Panc1 (cell line): ENCODE measurements at regions not wholly inside any gene's neighbourhood (a gene's known extent, or its start where the extent isn't known, plus 50 kb on each side); places are given as distances from the start of the nearest gene placed in this dataset.

Source experiments
- ATAC-seq: fragments of 200-7000 bp; cut with Tn5 transposase; 2 replicates; pipeline ENCODE4 v1.9.1; 2020; ENCODE audit warnings: mild to moderate bottlenecking, moderate library complexity
- BruUV-seq: library from RNA; stranded (reverse); fragments of 400-500 nt; replicated peaks from 2 replicates; lab custom pipeline; 2021; lab: Mats Ljungman, UMichigan
- CTCF ChIA-PET: fragments of 300-600 bp; sonication (Branson Sonifier 250); formaldehyde crosslinking; loops from one replicate; lab custom pipeline; 2022; ENCODE audit warnings: antibody characterized with exemption; lab: Charles Lee
- POLR2A ChIA-PET: fragments of 300-600 bp; sonication (Branson Sonifier 250); formaldehyde crosslinking; loops from one replicate; lab custom pipeline; 2022; ENCODE audit warnings: antibody characterized with exemption; lab: Charles Lee
- DNase-seq: peaks from one replicate; pipeline ENCODE4 v3.0.0-alpha.2; 2010; ENCODE audit warnings: low read depth, low spot score
- H3K27ac ChIP-seq: 2 replicates; pipeline ENCODE4 v1.5.1; 2011; ENCODE audit warnings: mild to moderate bottlenecking, low read length, inconsistent platforms
- H3K27me3 ChIP-seq: fragments of 200-500 bp; sonication (Bioruptor generic); 2 replicates; pipeline ENCODE4 v1.6.0; 2014; ENCODE audit warnings: low read length, inconsistent platforms; ENCODE audit not compliant: control insufficient read depth, insufficient read depth
- H3K36me3 ChIP-seq: fragments of 200-500 bp; sonication (Bioruptor generic); 2 replicates; pipeline ENCODE4 v1.5.1; 2014; ENCODE audit warnings: inconsistent platforms, mild to moderate bottlenecking, low read length, moderate library complexity; ENCODE audit not compliant: control insufficient read depth, insufficient read depth
- H3K4me1 ChIP-seq: 2 replicates; pipeline ENCODE4 v1.5.1; 2011; ENCODE audit warnings: inconsistent platforms, mild to moderate bottlenecking, low read length, moderate library complexity; ENCODE audit not compliant: control insufficient read depth, insufficient read depth
- H3K4me3 ChIP-seq, 2 experiments: 2 replicates each; pipeline ENCODE4 v1.5.1; 2011 to 2012; ENCODE audit warnings: low read depth in 2 of 2, low read length in 2 of 2, mild to moderate bottlenecking in 2 of 2, inconsistent platforms in 1 of 2, moderate library complexity in 1 of 2
- H3K9me3 ChIP-seq: fragments of 200-500 bp; sonication (Bioruptor generic); 2 replicates; pipeline ENCODE4 v1.5.1; 2014; ENCODE audit warnings: low read depth, mild to moderate bottlenecking, inconsistent platforms, low read length, moderate library complexity; ENCODE audit not compliant: control insufficient read depth, insufficient read depth
- CTCF ChIP-seq: fragments of 450-650 bp; IDR thresholded peaks from 2 replicates; pipeline ENCODE4 v1.5.1; 2017; ENCODE audit warnings: mild to moderate bottlenecking
- POLR2AphosphoS5 ChIP-seq: IDR thresholded peaks from 2 replicates; pipeline ENCODE4 v1.6.1; 2012; ENCODE audit warnings: mild to moderate bottlenecking, low read depth, low read length, moderate library complexity
- REST ChIP-seq, 2 experiments: IDR thresholded peaks; 2 replicates each; pipeline ENCODE4 v1.6.1; 2011 to 2012; ENCODE audit warnings: low read depth in 2 of 2, control low read depth in 1 of 2, low read length in 1 of 2, mild to moderate bottlenecking in 1 of 2, moderate library complexity in 1 of 2; ENCODE audit not compliant: insufficient read depth in 1 of 2
- SIN3A ChIP-seq: IDR thresholded peaks from 2 replicates; pipeline ENCODE4 v1.6.1; 2012; ENCODE audit warnings: low read depth, mild to moderate bottlenecking, low read length, moderate library complexity, borderline replicate concordance; ENCODE audit not compliant: insufficient read depth
- TCF7L2 ChIP-seq: IDR thresholded peaks from 2 replicates; pipeline ENCODE4 v1.6.1; 2011; ENCODE audit warnings: mild to moderate bottlenecking, low read depth, low read length, inconsistent platforms
- in situ Hi-C: cut with HindIII; loops from 2 replicates; pipeline ENCODE4 v1.10.0; 2016; ENCODE audit warnings: low sequenced_read_pairs, low pct_unique_long_range_greater_than_20kb
- intact Hi-C: fragments of 100-400 bp; cut with micrococcal nuclease; formaldehyde crosslinking; loops from one replicate; pipeline ENCODE4 v1.10.0; 2022; ENCODE audit not compliant: unreplicated experiment

- H3K9me3 ChIP-seq, result no peaks in the 10 kb centered on the region
- in situ Hi-C loops, result no loop called here
- H3K4me3 ChIP-seq, result no peak overlapping the region
- no peaks in the 10 kb centered on the region for H3K27me3 ChIP-seq
- ChIA-PET CTCF (no interaction called here), POLR2A (no interaction called here)
- no TSS peak for BruUV-seq
- ATAC-seq, result no peak
- no peaks in the 10 kb centered on the region for H3K36me3 ChIP-seq
- H3K27ac ChIP-seq, result no peak overlapping the region
- no peaks in the 10 kb centered on the region for H3K4me1 ChIP-seq
- TF ChIP-seq SIN3A (no peak), TCF7L2 (no peak), POLR2AphosphoS5 (no peak), CTCF (no peak), REST (IDR thresholded peaks at IDR 0.05; ENCODE audit: insufficient read depth in 1 of 2, low read depth in 2 of 2, low read length in 1 of 2) (no peak)
- intact Hi-C loops, result no loop called here
- no peak for DNase-seq
Observed at GRCh38 chr10:91349381-91349780, 60.8 kb upstream of the HECTD2 start.

GRCh38 chr10:91350651-91351081 lies 59.5 kb upstream of the HECTD2 start:
- intact Hi-C loops (no loop called here), in situ Hi-C loops (no loop called here)
- DNase-seq, result no peak
- Histone ChIP-seq H3K9me3 (no peaks in the 10 kb centered on the region), H3K4me3 (no peak overlapping the region), H3K27me3 (no peaks in the 10 kb centered on the region), H3K36me3 (no peaks in the 10 kb centered on the region), H3K4me1 (no peaks in the 10 kb centered on the region), H3K27ac (no peak overlapping the region)
- CTCF ChIA-PET, result no interaction called here
- POLR2A ChIA-PET, result no interaction called here
- no TSS peak for BruUV-seq
- no peak for ATAC-seq
- TF ChIP-seq REST (IDR thresholded peaks at IDR 0.05; ENCODE audit: insufficient read depth in 1 of 2, low read depth in 2 of 2, low read length in 1 of 2), result no peak
- TF ChIP-seq TCF7L2, result no peak
- no peak for TF ChIP-seq CTCF
- TF ChIP-seq SIN3A, result no peak
- TF ChIP-seq POLR2AphosphoS5, result no peak
